ENCODE measurements at regions not wholly inside any gene's neighbourhood (a gene's known extent, or its start where the extent isn't known, plus 50 kb on each side); places are given as distances from the start of the nearest gene placed in this dataset.
A peak's percentile ranks its signal among the peaks of the same experiment; 100 is the strongest.

- no peaks in the 10 kb centered on the region for H3K4me1 Mint-ChIP-seq (ENCODE audit: insufficient read depth, unreplicated experiment)
These were observed 2675.7 kb downstream of the PCDH7 start for GRCh38 chr4:33395731-33396485.

GRCh38 chr4:33400504-33400903 lies 2680.3 kb downstream of the PCDH7 start:
- ChIA-PET POLR2A (interaction anchor here (0.6 kb wide), 1 partner anchor 44 kb away, joined by 3 read pairs; no protein-coding TSS in a partner anchor), CTCF (interaction anchor here (0.6 kb wide), 2 partner anchors 17 to 918 kb away, joined by 3 read pairs; no protein-coding TSS in a partner anchor)
- TF ChIP-seq CTCF (IDR thresholded peaks at IDR 0.05; ENCODE audit: unreplicated experiment), result no peak
- BruUV-seq (replicated peaks), result no TSS peak
- H3K36me3 Mint-ChIP-seq (ENCODE audit: insufficient read depth, unreplicated experiment), result no peaks in the 10 kb centered on the region
- no peak overlapping the region for H3K4me3 Mint-ChIP-seq (ENCODE audit: unreplicated experiment)
- peaks cover 6% of the 10 kb centered on the region for H3K9me3 Mint-ChIP-seq (ENCODE audit: unreplicated experiment)
- intact Hi-C loops (cut with micrococcal nuclease), result no loop called here
- DNase-seq (ENCODE audit: unreplicated experiment), result no peak
- no peaks in the 10 kb centered on the region for H3K27me3 Mint-ChIP-seq (ENCODE audit: insufficient read depth, unreplicated experiment)
- no peaks in the 10 kb centered on the region for H3K4me1 Mint-ChIP-seq (ENCODE audit: insufficient read depth, unreplicated experiment)
- no peak overlapping the region for H3K27ac Mint-ChIP-seq (ENCODE audit: low read depth, unreplicated experiment)

More at GRCh38 chr4:33395731-33396485, 2675.7 kb downstream of the PCDH7 start:
- BruUV-seq (replicated peaks), result no TSS peak
- TF ChIP-seq CTCF (IDR thresholded peaks at IDR 0.05; ENCODE audit: unreplicated experiment), result no peak
- no peak for DNase-seq (ENCODE audit: unreplicated experiment)
- ChIA-PET POLR2A (no interaction called here), CTCF (interaction anchor here (0.9 kb wide), 1 partner anchor 9 kb away, joined by 4 read pairs; no protein-coding TSS in a partner anchor)
- H3K27ac Mint-ChIP-seq (ENCODE audit: low read depth, unreplicated experiment), result no peak overlapping the region
- no peaks in the 10 kb centered on the region for H3K36me3 Mint-ChIP-seq (ENCODE audit: insufficient read depth, unreplicated experiment)
- H3K27me3 Mint-ChIP-seq (ENCODE audit: insufficient read depth, unreplicated experiment), result no peaks in the 10 kb centered on the region
- H3K9me3 Mint-ChIP-seq (ENCODE audit: unreplicated experiment), result peaks cover 9% of the 10 kb centered on the region
- no peak overlapping the region for H3K4me3 Mint-ChIP-seq (ENCODE audit: unreplicated experiment)
- intact Hi-C loops (cut with micrococcal nuclease), result no loop called here

- intact Hi-C loops (cut with micrococcal nuclease), result no loop called here
- Mint-ChIP-seq H3K36me3 (ENCODE audit: insufficient read depth, unreplicated experiment) (no peaks in the 10 kb centered on the region), H3K4me1 (ENCODE audit: insufficient read depth, unreplicated experiment) (peaks cover 6% of the 10 kb centered on the region), H3K9me3 (ENCODE audit: unreplicated experiment) (no peaks in the 10 kb centered on the region), H3K27ac (ENCODE audit: low read depth, unreplicated experiment) (no peak overlapping the region), H3K27me3 (ENCODE audit: insufficient read depth, unreplicated experiment) (no peaks in the 10 kb centered on the region), H3K4me3 (ENCODE audit: unreplicated experiment) (no peak overlapping the region)
- no peak for TF ChIP-seq CTCF (IDR thresholded peaks at IDR 0.05; ENCODE audit: unreplicated experiment)
- CTCF ChIA-PET, result interaction anchor here (0.6 kb wide), 1 partner anchor 1312 kb away, joined by 3 read pairs; no protein-coding TSS in a partner anchor
- POLR2A ChIA-PET, result no interaction called here
- peak; percentile 2 for DNase-seq (ENCODE audit: unreplicated experiment)
- BruUV-seq (replicated peaks), result no TSS peak
These were observed 2687.3 kb downstream of the PCDH7 start for GRCh38 chr4:33407496-33407895.

- no peaks in the 10 kb centered on the region for H3K36me3 Mint-ChIP-seq (ENCODE audit: insufficient read depth, unreplicated experiment)
- H3K27me3 Mint-ChIP-seq (ENCODE audit: insufficient read depth, unreplicated experiment), result no peaks in the 10 kb centered on the region
- no TSS peak for BruUV-seq (replicated peaks)
- TF ChIP-seq CTCF (IDR thresholded peaks at IDR 0.05; ENCODE audit: unreplicated experiment), result no peak
- H3K27ac Mint-ChIP-seq (ENCODE audit: low read depth, unreplicated experiment), result no peak overlapping the region
- H3K4me3 Mint-ChIP-seq (ENCODE audit: unreplicated experiment), result no peak overlapping the region
- DNase-seq (ENCODE audit: unreplicated experiment), result no peak
- H3K4me1 Mint-ChIP-seq (ENCODE audit: insufficient read depth, unreplicated experiment), result peaks cover 6% of the 10 kb centered on the region
- ChIA-PET POLR2A (interaction anchor here (0.7 kb wide), 1 partner anchor 1521 kb away, joined by 3 read pairs; no protein-coding TSS in a partner anchor), CTCF (interaction anchor here (0.6 kb wide), 1 partner anchor 167 kb away, joined by 3 read pairs; no protein-coding TSS in a partner anchor)
- intact Hi-C loops (cut with micrococcal nuclease), result no loop called here
- no peaks in the 10 kb centered on the region for H3K9me3 Mint-ChIP-seq (ENCODE audit: unreplicated experiment)
These were observed 2691.0 kb downstream of the PCDH7 start for GRCh38 chr4:33411182-33411581.

All from MCF 10A (cell line).